Stomach (tissue), 8 donors: ENCODE measurements at regions not wholly inside any gene's neighbourhood (a gene's known extent, or its start where the extent isn't known, plus 50 kb on each side); places are given as distances from the start of the nearest gene placed in this dataset.
A peak's percentile ranks its signal among the peaks of the same experiment; 100 is the strongest.

Source experiments
- DNase-seq, 2 donors: peaks; one replicate each; pipeline versions ENCODE4 v3.0.0 to v3.0.0-alpha.2; 2013 to 2019
- H3K27ac ChIP-seq, 5 donors: fragments of 200-600 bp in 4 of 5; sonication (generic) in 4 of 5; one replicate each; pipeline ENCODE4 v1.5.1; 2013 to 2019; ENCODE audit warnings: mild to moderate bottlenecking in 1 of 5, moderate library complexity in 1 of 5
- H3K27me3 ChIP-seq, 3 donors: fragments of 200-600 bp; sonication (generic); one replicate each; pipeline ENCODE4 v1.5.1; 2017 to 2019; ENCODE audit warnings: mixed run types in 1 of 3
- H3K36me3 ChIP-seq, 4 donors: fragments of 200-600 bp; sonication (generic); 1 replicate in 3 of 4; 2 replicates in 1 of 4; pipeline ENCODE4 v1.5.1; 2016 to 2019
- H3K4me1 ChIP-seq, 4 donors: fragments of 200-600 bp; sonication (generic); one replicate each; pipeline ENCODE4 v1.5.1; 2016 to 2019
- H3K4me3 ChIP-seq, 4 donors: fragments of 200-600 bp; sonication (generic) in 3 of 4; one replicate each; pipeline ENCODE4 v1.5.1; 2016 to 2019; ENCODE audit warnings: mild to moderate bottlenecking in 1 of 4
- H3K9me3 ChIP-seq, 4 donors: fragments of 200-600 bp; sonication (generic); one replicate each; pipeline ENCODE4 v1.5.1; 2016 to 2019
- EP300 ChIP-seq: sonication (generic); formaldehyde crosslinking; IDR thresholded peaks from one replicate; pipeline ENCODE4 v1.6.1; 2017; ENCODE audit warnings: antibody characterized with exemption
- POLR2A ChIP-seq, 4 donors: fragments of 450-650 bp; IDR thresholded peaks; one replicate each; pipeline ENCODE4 v1.6.1; 2016; ENCODE audit warnings: antibody characterized with exemption in 4 of 4, control low read depth in 2 of 4, mild to moderate bottlenecking in 1 of 4, moderate library complexity in 1 of 4
- POLR2AphosphoS5 ChIP-seq, 3 donors: sonication (generic); formaldehyde crosslinking; IDR thresholded peaks; one replicate each; pipeline ENCODE4 v1.6.1; 2016; ENCODE audit warnings: antibody characterized with exemption in 3 of 3
- WGBS, 5 donors: extraction: QIAGEN DNeasy Blood & Tissue Kit in 3 of 5; methylation state at CpG; one replicate each; pipeline versions ENCODE4 v1.1.5 to v1.1.7; 2013 to 2018; 5-methylcytosine and 5-hydroxymethylcytosine counted together
- intact Hi-C: fragments of 100-400 bp; cut with DNase I; formaldehyde crosslinking; loops from one replicate; pipeline ENCODE4 v1.15.1; 2023; ENCODE audit warnings: low total_unique reads
- TF ChIP-seq, protein P1 (sequence below), 7 experiments: fragments of 450-650 bp in 4 of 7; fragments of 200-600 bp in 3 of 7; sonication (generic) in 3 of 7; IDR thresholded peaks; one replicate each; pipeline ENCODE4 v1.5.1; 2016 to 2019; ENCODE audit warnings: antibody characterized with exemption in 7 of 7, control low read depth in 2 of 7, mild to moderate bottlenecking in 1 of 7
- donor health status: healthy with polysubstance abuse.
- donor health status: Bipolar disorder and iron deficiency.
- donor health status: healthy.

DNA sequence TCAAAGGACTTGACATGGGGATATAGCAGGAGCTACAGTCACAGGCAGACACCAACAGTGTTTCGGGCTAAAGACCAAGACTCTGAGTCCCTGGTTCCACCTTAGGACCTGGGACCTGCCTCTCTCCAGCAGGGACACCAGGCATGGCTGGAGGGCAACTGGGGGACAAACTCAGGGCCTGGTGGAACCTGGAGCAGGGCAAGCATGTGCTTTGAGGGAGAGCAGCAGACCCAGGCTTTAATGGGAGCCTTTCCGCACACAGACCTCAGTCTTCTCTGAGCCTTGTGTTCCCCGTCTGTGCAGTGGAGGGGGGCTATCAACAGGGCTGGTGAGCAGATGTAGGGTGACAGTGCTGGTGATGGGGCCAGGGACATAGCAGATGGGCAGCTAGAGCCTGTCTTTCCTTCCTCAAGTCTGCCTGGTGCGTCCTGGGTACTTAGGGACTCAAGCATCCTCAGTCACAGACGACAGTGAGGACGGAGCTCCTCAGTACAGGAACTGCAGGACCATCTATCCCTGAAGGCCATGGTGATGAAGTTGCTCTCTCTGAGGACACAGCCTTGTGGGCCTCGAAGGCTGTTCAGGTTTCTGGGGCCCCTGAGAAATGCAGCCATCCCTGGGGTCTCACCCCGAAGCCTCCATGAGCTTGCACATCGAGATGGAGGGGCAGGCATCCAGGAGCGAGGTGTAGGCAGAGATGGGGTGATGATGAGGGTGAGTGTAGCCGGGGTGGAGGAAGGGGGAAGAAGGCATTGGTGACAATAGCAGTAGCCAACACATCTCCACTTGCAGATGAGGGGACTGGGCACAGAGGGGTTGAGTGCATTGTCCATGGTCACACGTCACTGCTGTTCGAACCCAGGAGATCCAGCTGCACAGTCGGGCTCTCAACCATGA lies 593.4 kb downstream of the PTPRU start:
- 83 to 90% (median 85%) methylated on average over 14 of the region's 14 CpGs for WGBS, 5 donors
- no peaks in the 10 kb centered on the region for H3K36me3 ChIP-seq
- H3K4me1 ChIP-seq = no peaks in the 10 kb centered on the region
- H3K4me3 ChIP-seq = no peak overlapping the region
- H3K27ac ChIP-seq = no peak overlapping the region
- intact Hi-C loops = no loop called here
- H3K9me3 ChIP-seq = no peaks in the 10 kb centered on the region
- peaks cover 0 to 48% (median 14%) of the 10 kb centered on the region in 3 donors for H3K27me3 ChIP-seq
- TF ChIP-seq, protein P1, sequence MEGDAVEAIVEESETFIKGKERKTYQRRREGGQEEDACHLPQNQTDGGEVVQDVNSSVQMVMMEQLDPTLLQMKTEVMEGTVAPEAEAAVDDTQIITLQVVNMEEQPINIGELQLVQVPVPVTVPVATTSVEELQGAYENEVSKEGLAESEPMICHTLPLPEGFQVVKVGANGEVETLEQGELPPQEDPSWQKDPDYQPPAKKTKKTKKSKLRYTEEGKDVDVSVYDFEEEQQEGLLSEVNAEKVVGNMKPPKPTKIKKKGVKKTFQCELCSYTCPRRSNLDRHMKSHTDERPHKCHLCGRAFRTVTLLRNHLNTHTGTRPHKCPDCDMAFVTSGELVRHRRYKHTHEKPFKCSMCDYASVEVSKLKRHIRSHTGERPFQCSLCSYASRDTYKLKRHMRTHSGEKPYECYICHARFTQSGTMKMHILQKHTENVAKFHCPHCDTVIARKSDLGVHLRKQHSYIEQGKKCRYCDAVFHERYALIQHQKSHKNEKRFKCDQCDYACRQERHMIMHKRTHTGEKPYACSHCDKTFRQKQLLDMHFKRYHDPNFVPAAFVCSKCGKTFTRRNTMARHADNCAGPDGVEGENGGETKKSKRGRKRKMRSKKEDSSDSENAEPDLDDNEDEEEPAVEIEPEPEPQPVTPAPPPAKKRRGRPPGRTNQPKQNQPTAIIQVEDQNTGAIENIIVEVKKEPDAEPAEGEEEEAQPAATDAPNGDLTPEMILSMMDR (IDR thresholded peaks at IDR 0.05) = no peak
- peak in 1 of 2 donors; percentile 5 for DNase-seq

DNA sequence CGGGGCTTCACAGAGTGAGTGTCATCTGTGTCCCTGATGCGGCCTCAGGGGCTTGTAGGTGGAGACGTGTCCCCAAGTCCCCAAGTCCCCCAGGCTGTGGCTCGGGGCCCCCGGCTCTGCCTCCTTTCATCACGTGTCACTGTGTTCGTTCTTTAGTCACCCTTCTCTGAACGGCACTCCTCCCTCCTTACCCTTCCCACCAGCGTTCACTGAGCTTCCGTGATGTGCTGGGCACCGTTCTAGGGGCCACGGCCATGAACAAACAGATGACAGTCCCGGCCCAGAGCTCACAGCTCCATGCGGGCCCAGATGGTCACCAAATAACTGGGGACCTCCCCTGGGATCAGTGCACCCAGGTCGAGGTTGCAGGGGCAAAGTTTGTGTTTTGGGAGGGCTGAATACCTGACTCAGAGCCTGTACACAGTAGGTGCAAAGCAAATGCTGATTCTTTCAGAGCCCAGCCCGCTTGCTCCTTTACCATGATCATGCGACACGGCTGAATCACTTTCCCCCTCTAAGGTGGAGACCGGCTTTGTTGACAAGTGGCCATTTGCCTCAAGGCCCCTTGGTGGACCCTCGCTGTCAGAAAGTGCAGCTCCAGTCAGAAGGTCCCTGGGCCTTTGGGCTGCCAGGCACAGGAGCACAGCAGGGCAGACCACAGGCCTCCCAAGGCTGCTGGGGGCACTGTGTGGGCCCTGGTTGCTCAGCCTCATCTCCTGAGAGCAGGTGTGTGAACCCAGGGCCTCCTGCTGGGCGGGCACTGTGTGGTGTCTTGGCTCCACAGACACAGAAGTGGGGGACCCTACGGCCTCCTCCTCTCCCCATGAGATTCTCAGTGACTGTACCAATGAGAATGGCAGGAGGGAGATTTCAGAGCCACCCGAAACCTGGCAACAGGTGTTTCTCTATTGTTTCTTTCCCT lies 592.5 kb downstream of the PTPRU start:
- WGBS, 5 donors = 59 to 70% (median 62%) methylated on average over 18 to 23 of the region's 23 CpGs
- intact Hi-C loops = no loop called here

DNA sequence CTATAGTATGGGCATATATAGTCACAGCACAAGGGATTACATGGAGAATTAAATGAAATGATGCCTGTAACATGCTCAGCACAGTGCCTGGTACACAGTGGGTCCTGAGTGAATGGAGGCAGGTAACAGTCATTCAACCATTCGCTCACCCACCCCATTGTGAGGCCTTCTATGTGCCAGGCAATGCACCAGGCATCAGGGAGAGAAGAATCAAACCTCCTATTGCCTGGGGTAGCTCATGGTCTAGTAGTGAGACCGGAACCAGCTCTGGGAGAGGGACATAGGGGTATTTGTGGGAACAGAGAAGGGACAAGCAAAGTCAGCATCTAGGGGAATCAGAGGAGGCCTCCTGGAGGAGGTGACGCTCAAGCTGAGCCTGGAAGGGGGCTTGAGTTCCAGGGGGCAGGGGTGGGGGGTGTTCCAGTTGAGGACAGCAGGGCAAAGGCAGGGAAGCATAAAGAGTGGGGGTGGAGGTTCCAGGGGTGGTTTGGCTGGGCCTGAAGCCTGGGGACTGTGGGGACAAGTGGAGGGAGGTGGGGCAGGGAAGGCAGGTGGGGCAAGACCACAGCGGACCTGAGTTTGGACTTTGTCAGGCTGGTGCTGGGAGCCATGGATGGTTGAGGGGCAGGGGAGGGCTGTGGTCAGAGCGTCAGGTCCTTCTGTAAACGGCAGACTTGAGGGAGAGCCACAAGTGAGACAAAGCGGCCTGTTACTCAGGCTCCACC lies 591.6 kb downstream of the PTPRU start:
- no peaks in the 10 kb centered on the region for H3K4me1 ChIP-seq
- 70 to 83% (median 80%) methylated on average over 7 of the region's 7 CpGs for WGBS, 5 donors
- H3K4me3 ChIP-seq = no peak overlapping the region
- DNase-seq = no peak
- TF ChIP-seq EP300 = no peak
- H3K27ac ChIP-seq = no peak overlapping the region
- no peaks in the 10 kb centered on the region for H3K9me3 ChIP-seq
- H3K27me3 ChIP-seq = peaks cover 0 to 59% (median 14%) of the 10 kb centered on the region in 3 donors
- no peaks in the 10 kb centered on the region for H3K36me3 ChIP-seq
- intact Hi-C loops = no loop called here

More for the DNA sequence above, 592.5 kb downstream of the PTPRU start:
- Histone ChIP-seq H3K27me3 (peaks cover 0 to 55% (median 14%) of the 10 kb centered on the region in 3 donors), H3K4me3 (no peak overlapping the region), H3K4me1 (no peaks in the 10 kb centered on the region), H3K9me3 (no peaks in the 10 kb centered on the region), H3K27ac (no peak overlapping the region), H3K36me3 (no peaks in the 10 kb centered on the region)
- TF ChIP-seq, protein P1 (IDR thresholded peaks at IDR 0.05) = no peak
- TF ChIP-seq EP300 = no peak
- no peak for TF ChIP-seq POLR2AphosphoS5 (IDR thresholded peaks at IDR 0.05)
- no peak for TF ChIP-seq POLR2A (IDR thresholded peaks at IDR 0.05)
- peak in 1 of 2 donors; percentile 18 for DNase-seq

DNA sequence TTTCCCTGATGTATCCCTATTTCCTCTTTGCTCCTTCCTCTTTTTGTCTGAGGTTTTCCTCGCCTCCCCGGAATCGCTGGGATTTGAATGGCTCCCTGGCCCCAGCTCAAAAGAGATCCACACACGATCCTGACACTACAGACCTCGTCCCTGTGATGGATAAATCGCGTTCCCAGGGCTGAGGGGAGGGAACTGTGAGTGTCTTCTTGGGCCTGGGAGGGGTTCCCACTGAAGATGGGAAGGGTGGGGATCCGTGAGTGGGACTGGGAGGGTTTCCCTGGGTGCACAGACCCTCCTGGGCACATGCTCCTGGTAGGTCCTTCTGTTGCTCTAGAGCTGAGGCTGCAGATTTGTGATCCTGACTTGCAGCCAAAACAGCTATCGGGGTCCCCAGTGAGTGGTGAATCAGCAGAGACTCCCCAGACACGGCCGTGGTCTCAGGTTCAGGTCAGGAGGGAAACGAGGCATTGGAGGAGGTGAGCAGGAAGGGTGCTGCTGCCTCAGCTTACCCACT lies 591.0 kb downstream of the PTPRU start:
- H3K4me3 ChIP-seq = no peak overlapping the region
- no peaks in the 10 kb centered on the region for H3K4me1 ChIP-seq
- H3K36me3 ChIP-seq = no peaks in the 10 kb centered on the region
- no peaks in the 10 kb centered on the region for H3K9me3 ChIP-seq
- 61 to 72% (median 68%) methylated on average over 12 of the region's 12 CpGs for WGBS, 5 donors
- TF ChIP-seq, protein P1 (IDR thresholded peaks at IDR 0.05) = no peak
- TF ChIP-seq EP300 (no peak), POLR2A (IDR thresholded peaks at IDR 0.05) (no peak), POLR2AphosphoS5 (IDR thresholded peaks at IDR 0.05) (no peak)
- peaks cover 0 to 63% (median 14%) of the 10 kb centered on the region in 3 donors for H3K27me3 ChIP-seq
- H3K27ac ChIP-seq = no peak overlapping the region
- DNase-seq = peak in 1 of 2 donors; percentile 17
- intact Hi-C loops = no loop called here
